ENCODE measurements at regions not wholly inside any gene's neighbourhood (a gene's known extent, or its start where the extent isn't known, plus 50 kb on each side); places are given as distances from the start of the nearest gene placed in this dataset.

GRCh38 chr21:34222031-34222335 is 141.8 kb upstream of the KCNE2 start (continued):
- TF ChIP-seq BACH2 (CRISPR knock-in tag; IDR thresholded peaks at IDR 0.05; ENCODE audit: borderline replicate concordance) (no peak), ZFP3 (CRISPR knock-in tag; IDR thresholded peaks at IDR 0.05) (no peak), PPARA (CRISPR knock-in tag; IDR thresholded peaks at IDR 0.05; ENCODE audit: borderline replicate concordance) (no peak), ZNF70 (CRISPR knock-in tag; IDR thresholded peaks at IDR 0.05) (no peak), CSDC2 (CRISPR knock-in tag; IDR thresholded peaks at IDR 0.05) (no peak), ZNF8 (CRISPR knock-in tag; IDR thresholded peaks at IDR 0.05) (no peak), ESRRG (CRISPR knock-in tag; IDR thresholded peaks at IDR 0.05) (no peak), ARNTL (CRISPR knock-in tag; IDR thresholded peaks at IDR 0.05; ENCODE audit: borderline replicate concordance, low read depth) (no peak)

GRCh38 chr21:34223376-34223775 is 140.4 kb upstream of the KCNE2 start:
- ATAC-seq: no peak
- TF ChIP-seq OSR1 (CRISPR knock-in tag; IDR thresholded peaks at IDR 0.05) (no peak), ZFP3 (CRISPR knock-in tag; IDR thresholded peaks at IDR 0.05) (no peak), CSRNP3 (CRISPR knock-in tag; IDR thresholded peaks at IDR 0.05) (no peak), PATZ1 (CRISPR knock-in tag; IDR thresholded peaks at IDR 0.05; ENCODE audit: borderline replicate concordance) (no peak), PPARA (CRISPR knock-in tag; IDR thresholded peaks at IDR 0.05; ENCODE audit: borderline replicate concordance) (no peak), ZNF565 (CRISPR knock-in tag; conservative IDR thresholded peaks at IDR 0.05; ENCODE audit: low read depth) (no peak)
- TF ChIP-seq, protein P1, sequence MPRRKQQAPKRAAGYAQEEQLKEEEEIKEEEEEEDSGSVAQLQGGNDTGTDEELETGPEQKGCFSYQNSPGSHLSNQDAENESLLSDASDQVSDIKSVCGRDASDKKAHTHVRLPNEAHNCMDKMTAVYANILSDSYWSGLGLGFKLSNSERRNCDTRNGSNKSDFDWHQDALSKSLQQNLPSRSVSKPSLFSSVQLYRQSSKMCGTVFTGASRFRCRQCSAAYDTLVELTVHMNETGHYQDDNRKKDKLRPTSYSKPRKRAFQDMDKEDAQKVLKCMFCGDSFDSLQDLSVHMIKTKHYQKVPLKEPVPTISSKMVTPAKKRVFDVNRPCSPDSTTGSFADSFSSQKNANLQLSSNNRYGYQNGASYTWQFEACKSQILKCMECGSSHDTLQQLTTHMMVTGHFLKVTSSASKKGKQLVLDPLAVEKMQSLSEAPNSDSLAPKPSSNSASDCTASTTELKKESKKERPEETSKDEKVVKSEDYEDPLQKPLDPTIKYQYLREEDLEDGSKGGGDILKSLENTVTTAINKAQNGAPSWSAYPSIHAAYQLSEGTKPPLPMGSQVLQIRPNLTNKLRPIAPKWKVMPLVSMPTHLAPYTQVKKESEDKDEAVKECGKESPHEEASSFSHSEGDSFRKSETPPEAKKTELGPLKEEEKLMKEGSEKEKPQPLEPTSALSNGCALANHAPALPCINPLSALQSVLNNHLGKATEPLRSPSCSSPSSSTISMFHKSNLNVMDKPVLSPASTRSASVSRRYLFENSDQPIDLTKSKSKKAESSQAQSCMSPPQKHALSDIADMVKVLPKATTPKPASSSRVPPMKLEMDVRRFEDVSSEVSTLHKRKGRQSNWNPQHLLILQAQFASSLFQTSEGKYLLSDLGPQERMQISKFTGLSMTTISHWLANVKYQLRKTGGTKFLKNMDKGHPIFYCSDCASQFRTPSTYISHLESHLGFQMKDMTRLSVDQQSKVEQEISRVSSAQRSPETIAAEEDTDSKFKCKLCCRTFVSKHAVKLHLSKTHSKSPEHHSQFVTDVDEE (CRISPR knock-in tag; IDR thresholded peaks at IDR 0.05): no peak

GRCh38 chr21:34227386-34227852 is 136.4 kb upstream of the KCNE2 start:
- TF ChIP-seq, protein P2, sequence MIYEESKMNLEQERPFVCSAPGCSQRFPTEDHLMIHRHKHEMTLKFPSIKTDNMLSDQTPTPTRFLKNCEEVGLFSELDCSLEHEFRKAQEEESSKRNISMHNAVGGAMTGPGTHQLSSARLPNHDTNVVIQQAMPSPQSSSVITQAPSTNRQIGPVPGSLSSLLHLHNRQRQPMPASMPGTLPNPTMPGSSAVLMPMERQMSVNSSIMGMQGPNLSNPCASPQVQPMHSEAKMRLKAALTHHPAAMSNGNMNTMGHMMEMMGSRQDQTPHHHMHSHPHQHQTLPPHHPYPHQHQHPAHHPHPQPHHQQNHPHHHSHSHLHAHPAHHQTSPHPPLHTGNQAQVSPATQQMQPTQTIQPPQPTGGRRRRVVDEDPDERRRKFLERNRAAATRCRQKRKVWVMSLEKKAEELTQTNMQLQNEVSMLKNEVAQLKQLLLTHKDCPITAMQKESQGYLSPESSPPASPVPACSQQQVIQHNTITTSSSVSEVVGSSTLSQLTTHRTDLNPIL (CRISPR knock-in tag; IDR thresholded peaks at IDR 0.05; ENCODE audit: low read depth): no peak
- TF ChIP-seq GLIS3 (CRISPR knock-in tag; IDR thresholded peaks at IDR 0.05): no peak
- TF ChIP-seq ZNF565 (CRISPR knock-in tag; conservative IDR thresholded peaks at IDR 0.05; ENCODE audit: low read depth): no peak
- TF ChIP-seq TOX (CRISPR knock-in tag; IDR thresholded peaks at IDR 0.05; ENCODE audit: borderline replicate concordance): no peak
- TF ChIP-seq, protein P1 (CRISPR knock-in tag; IDR thresholded peaks at IDR 0.05): no peak
- no peak for TF ChIP-seq CSRNP3 (CRISPR knock-in tag; IDR thresholded peaks at IDR 0.05)
- TF ChIP-seq ESRRG (CRISPR knock-in tag; IDR thresholded peaks at IDR 0.05): no peak
- no peak for TF ChIP-seq ZNF70 (CRISPR knock-in tag; IDR thresholded peaks at IDR 0.05)
- TF ChIP-seq PATZ1 (CRISPR knock-in tag; IDR thresholded peaks at IDR 0.05; ENCODE audit: borderline replicate concordance): no peak
- no peak for TF ChIP-seq CSDC2 (CRISPR knock-in tag; IDR thresholded peaks at IDR 0.05)
- no peak for TF ChIP-seq RARB (CRISPR knock-in tag; IDR thresholded peaks at IDR 0.05)
- TF ChIP-seq ZC3H10 (CRISPR knock-in tag; IDR thresholded peaks at IDR 0.05): no peak

More at GRCh38 chr21:34227386-34227852, 136.4 kb upstream of the KCNE2 start:
- no peak for ATAC-seq

All from SK-N-SH treated with all-trans-retinoic acid at 6 μM for 48 hours (cell line).